ENCODE measurements at regions not wholly inside any gene's neighbourhood (a gene's known extent, or its start where the extent isn't known, plus 50 kb on each side); places are given as distances from the start of the nearest gene placed in this dataset.

DNA sequence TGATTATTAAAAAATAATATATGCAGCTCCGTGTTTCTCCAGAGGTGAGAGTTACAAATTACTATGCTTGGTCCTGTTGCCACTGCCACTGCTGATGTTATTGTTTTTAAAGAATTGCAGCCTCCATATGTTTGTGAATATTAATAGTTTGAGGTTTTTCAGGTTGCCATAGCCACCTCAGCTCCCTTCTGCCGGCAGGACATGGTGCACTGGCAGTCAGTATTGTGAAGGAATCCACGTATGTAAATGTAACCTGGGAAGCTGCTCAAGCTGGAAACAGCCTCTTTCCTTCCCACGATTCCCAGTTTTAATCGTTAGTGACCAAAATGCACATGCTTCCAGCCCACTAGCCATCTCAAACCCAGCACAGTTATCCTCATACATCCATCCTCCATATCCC is 184.4 kb upstream of the CCNG1 start:
- no peak overlapping the region for H3K4me2 ChIP-seq (ENCODE audit: low read depth, low read length)
- H4K91ac ChIP-seq (ENCODE audit: insufficient read depth, low read depth, low read length) = no peak overlapping the region
- H2AK9ac ChIP-seq (replicated peaks; ENCODE audit: low read depth, low read length, poor library complexity) = no peak overlapping the region
- no peak overlapping the region for H2BK20ac ChIP-seq (ENCODE audit: low read depth, low read length)
- POLR2A ChIA-PET (ENCODE audit: unreplicated experiment) = no interaction called here
- ATAC-seq (ENCODE audit: low read depth) = no peak
- H3K4me1 ChIP-seq (ENCODE audit: control insufficient read depth, insufficient read depth, low read length) = no peaks in the 10 kb centered on the region
- no peaks in the 10 kb centered on the region for H3K9me1 ChIP-seq (ENCODE audit: insufficient read depth, low read length)
- in situ Hi-C loops (cut with MboI; ENCODE audit: low sequenced_read_pairs) = no loop called here
- no peak overlapping the region for H2BK15ac ChIP-seq (ENCODE audit: low read depth, low read length)
- dilution Hi-C loops (cut with HindIII; ENCODE audit: low sequenced_read_pairs, unreplicated experiment) = no loop called here
- no peak overlapping the region for H4K8ac ChIP-seq (ENCODE audit: low read depth in 2 of 2, low read length in 2 of 2)
- peaks cover 4% of the 10 kb centered on the region; the same call in 1 of the 2 replicates for H3K9me3 ChIP-seq (ENCODE audit: control insufficient read depth, insufficient read depth, low read length)
- no peaks in the 10 kb centered on the region for H3K79me1 ChIP-seq (ENCODE audit: low read depth in 1 of 2, low read length in 2 of 2)
- H2BK120ac ChIP-seq (ENCODE audit: low read depth, low read length) = no peak overlapping the region
- DNase-seq = no peak
- no peak overlapping the region for H2BK5ac ChIP-seq (ENCODE audit: low read depth, low read length, poor library complexity, severe bottlenecking)
- no peak overlapping the region for H3K23ac ChIP-seq (ENCODE audit: low read depth, low read length)
- CTCF ChIA-PET = no interaction called here
- no peaks in the 10 kb centered on the region for H3K27me3 ChIP-seq (ENCODE audit: control insufficient read depth, insufficient read depth, low read length)
- no peak overlapping the region for H3K4me3 ChIP-seq (ENCODE audit: insufficient read depth, low read depth, low read length)
- no peak overlapping the region for H3K14ac ChIP-seq (replicated peaks; ENCODE audit: low read depth, low read length)
- H4K5ac ChIP-seq (ENCODE audit: low read depth, low read length) = no peak overlapping the region
- no peak overlapping the region for H3K27ac ChIP-seq (ENCODE audit: insufficient read depth, low read length)
- no peak overlapping the region for H2AFZ ChIP-seq (replicated peaks; ENCODE audit: low read length, poor library complexity)
- H3K9ac ChIP-seq (ENCODE audit: low read depth, low read length) = no peak overlapping the region
- 35% methylated on average over 2 of the region's 5 CpGs; no CpG with 5 or more reads in 1 of the 2 experiments for WGBS, 2 experiments (ENCODE audit: extremely low coverage in 2 of 2, insufficient read length in 1 of 2)
- BruUV-seq (replicated peaks) = no TSS peak
- H3K4ac ChIP-seq (ENCODE audit: low read depth, low read length) = no peak overlapping the region
- H3K36me3 ChIP-seq (ENCODE audit: control insufficient read depth, insufficient read depth, low read length) = no peaks in the 10 kb centered on the region
- H3K56ac ChIP-seq (ENCODE audit: extremely low read depth, insufficient read depth, low read length) = no peak overlapping the region
- intact Hi-C loops (cut with micrococcal nuclease) = no loop called here
- H2AK5ac ChIP-seq (ENCODE audit: low read depth, low read length) = no peak overlapping the region
- H4K20me1 ChIP-seq (ENCODE audit: insufficient read depth, low read length) = no peaks in the 10 kb centered on the region
- TF ChIP-seq NFE2L2 (IDR thresholded peaks at IDR 0.05; ENCODE audit: low read depth, low read length) (no peak), RFX5 (IDR thresholded peaks at IDR 0.05; ENCODE audit: low read depth, low read length) (no peak), CHD1 (IDR thresholded peaks at IDR 0.05; ENCODE audit: low read depth, low read length) (no peak), MAZ (IDR thresholded peaks at IDR 0.05; ENCODE audit: borderline replicate concordance, low read depth, low read length) (no peak), MAFK (IDR thresholded peaks at IDR 0.05; ENCODE audit: low read depth, low read length) (no peak), POLR2A (IDR thresholded peaks at IDR 0.05; ENCODE audit: low read depth, low read length) (no peak), FOS (IDR thresholded peaks at IDR 0.05; ENCODE audit: low read depth, low read length) (no peak), RCOR1 (IDR thresholded peaks at IDR 0.05; ENCODE audit: insufficient replicate concordance, low read length) (no peak), USF2 (IDR thresholded peaks at IDR 0.05; ENCODE audit: low read depth, low read length) (no peak), BHLHE40 (IDR thresholded peaks at IDR 0.05; ENCODE audit: low read depth, low read length) (no peak), MXI1 (IDR thresholded peaks at IDR 0.05; ENCODE audit: borderline replicate concordance, low read depth, low read length) (no peak), RAD21 (IDR thresholded peaks at IDR 0.05; ENCODE audit: low read length) (no peak), SMC3 (IDR thresholded peaks at IDR 0.05; ENCODE audit: low read depth, low read length) (no peak), CEBPB (IDR thresholded peaks at IDR 0.05; ENCODE audit: low read depth, low read length) (no peak)
- TF ChIP-seq, protein P1, sequence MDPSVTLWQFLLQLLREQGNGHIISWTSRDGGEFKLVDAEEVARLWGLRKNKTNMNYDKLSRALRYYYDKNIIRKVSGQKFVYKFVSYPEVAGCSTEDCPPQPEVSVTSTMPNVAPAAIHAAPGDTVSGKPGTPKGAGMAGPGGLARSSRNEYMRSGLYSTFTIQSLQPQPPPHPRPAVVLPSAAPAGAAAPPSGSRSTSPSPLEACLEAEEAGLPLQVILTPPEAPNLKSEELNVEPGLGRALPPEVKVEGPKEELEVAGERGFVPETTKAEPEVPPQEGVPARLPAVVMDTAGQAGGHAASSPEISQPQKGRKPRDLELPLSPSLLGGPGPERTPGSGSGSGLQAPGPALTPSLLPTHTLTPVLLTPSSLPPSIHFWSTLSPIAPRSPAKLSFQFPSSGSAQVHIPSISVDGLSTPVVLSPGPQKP (IDR thresholded peaks at IDR 0.05; ENCODE audit: borderline replicate concordance, low read depth, low read length) = no peak
- TF ChIP-seq, protein P2, sequence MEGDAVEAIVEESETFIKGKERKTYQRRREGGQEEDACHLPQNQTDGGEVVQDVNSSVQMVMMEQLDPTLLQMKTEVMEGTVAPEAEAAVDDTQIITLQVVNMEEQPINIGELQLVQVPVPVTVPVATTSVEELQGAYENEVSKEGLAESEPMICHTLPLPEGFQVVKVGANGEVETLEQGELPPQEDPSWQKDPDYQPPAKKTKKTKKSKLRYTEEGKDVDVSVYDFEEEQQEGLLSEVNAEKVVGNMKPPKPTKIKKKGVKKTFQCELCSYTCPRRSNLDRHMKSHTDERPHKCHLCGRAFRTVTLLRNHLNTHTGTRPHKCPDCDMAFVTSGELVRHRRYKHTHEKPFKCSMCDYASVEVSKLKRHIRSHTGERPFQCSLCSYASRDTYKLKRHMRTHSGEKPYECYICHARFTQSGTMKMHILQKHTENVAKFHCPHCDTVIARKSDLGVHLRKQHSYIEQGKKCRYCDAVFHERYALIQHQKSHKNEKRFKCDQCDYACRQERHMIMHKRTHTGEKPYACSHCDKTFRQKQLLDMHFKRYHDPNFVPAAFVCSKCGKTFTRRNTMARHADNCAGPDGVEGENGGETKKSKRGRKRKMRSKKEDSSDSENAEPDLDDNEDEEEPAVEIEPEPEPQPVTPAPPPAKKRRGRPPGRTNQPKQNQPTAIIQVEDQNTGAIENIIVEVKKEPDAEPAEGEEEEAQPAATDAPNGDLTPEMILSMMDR (conservative IDR thresholded peaks at IDR 0.05; ENCODE audit: low read depth, low read length) = no peak
- H3K18ac ChIP-seq (ENCODE audit: low read depth, low read length) = no peak overlapping the region

Measured in IMR-90 (cell line).